GM23338 (cell line): ENCODE measurements at regions not wholly inside any gene's neighbourhood (a gene's known extent, or its start where the extent isn't known, plus 50 kb on each side); places are given as distances from the start of the nearest gene placed in this dataset.

ENCODE experiments used
- ATAC-seq: fragments of 200-7000 bp; cut with Tn5 transposase; 3 replicates; pipeline ENCODE4 v1.9.1; 2020
- DNase-seq: peaks from one replicate; pipeline ENCODE4 v3.0.0-alpha.2; 2015; ENCODE audit warnings: low spot score
- H2AFZ ChIP-seq: fragments of 200-600 bp; sonication (generic); 2 replicates; pipeline ENCODE4 v1.8.0; 2016; ENCODE audit warnings: antibody characterized with exemption, mild to moderate bottlenecking, moderate library complexity
- H3F3A ChIP-seq: fragments of 200-600 bp; sonication (generic); replicated peaks from 2 replicates; pipeline ENCODE4 v1.8.0; 2017; ENCODE audit warnings: antibody characterized with exemption, mixed run types, low read depth
- H3K27ac ChIP-seq: fragments of 200-600 bp; sonication (generic); 2 replicates; pipeline ENCODE4 v1.6.1; 2016; ENCODE audit warnings: low read depth
- H3K27me3 ChIP-seq: fragments of 200-600 bp; sonication (generic); 2 replicates; pipeline ENCODE4 v1.8.0; 2016; ENCODE audit warnings: mild to moderate bottlenecking, mixed run types, moderate library complexity; ENCODE audit not compliant: insufficient read depth
- H3K36me3 ChIP-seq: fragments of 200-600 bp; sonication (generic); 2 replicates; pipeline ENCODE4 v1.8.0; 2016; ENCODE audit warnings: mild to moderate bottlenecking; ENCODE audit not compliant: insufficient read depth
- H3K4me1 ChIP-seq: fragments of 200-600 bp; sonication (generic); 2 replicates; pipeline ENCODE4 v1.8.0; 2016; ENCODE audit warnings: mild to moderate bottlenecking, moderate library complexity; ENCODE audit not compliant: insufficient read depth
- H3K4me2 ChIP-seq: fragments of 200-600 bp; sonication (generic); 2 replicates; pipeline ENCODE4 v1.7.1; 2017; ENCODE audit warnings: mixed run types
- H3K4me3 ChIP-seq: fragments of 200-600 bp; sonication (generic); 2 replicates; pipeline ENCODE4 v1.6.1; 2016; ENCODE audit warnings: mixed run types
- H3K79me2 ChIP-seq: fragments of 200-600 bp; sonication (generic); replicated peaks from 2 replicates; pipeline ENCODE4 v1.8.0; 2017; ENCODE audit warnings: mild to moderate bottlenecking; ENCODE audit not compliant: insufficient read depth
- H3K9me2 ChIP-seq: fragments of 200-600 bp; sonication (generic); 2 replicates; pipeline ENCODE4 v1.8.0; 2017; ENCODE audit not compliant: insufficient read depth
- H4K20me1 ChIP-seq: fragments of 200-600 bp; sonication (generic); replicated peaks from 2 replicates; pipeline ENCODE4 v1.8.0; 2017; ENCODE audit warnings: mild to moderate bottlenecking; ENCODE audit not compliant: insufficient read depth
- H3K27ac Mint-ChIP-seq: 2 replicates; pipeline ENCODE4 v1.8.0; 2020; ENCODE audit warnings: inconsistent platforms, mild to moderate bottlenecking, moderate library complexity, mixed read lengths
- H3K27me3 Mint-ChIP-seq: 3 replicates; pipeline ENCODE4 v1.8.0; 2022; ENCODE audit warnings: low read depth, mild to moderate bottlenecking, moderate library complexity, mixed read lengths, inconsistent platforms; ENCODE audit not compliant: insufficient read depth, poor library complexity
- H3K36me3 Mint-ChIP-seq: 3 replicates; pipeline ENCODE4 v1.8.0; 2021; ENCODE audit warnings: low read depth, mild to moderate bottlenecking, inconsistent platforms, moderate library complexity, mixed read lengths
- H3K4me1 Mint-ChIP-seq: 3 replicates; pipeline ENCODE4 v1.8.0; 2020; ENCODE audit warnings: mild to moderate bottlenecking, inconsistent platforms, mixed read lengths
- H3K4me3 Mint-ChIP-seq: 3 replicates; pipeline ENCODE4 v1.8.0; 2021; ENCODE audit warnings: moderate library complexity, mild to moderate bottlenecking, inconsistent platforms, mixed read lengths
- H3K9me3 Mint-ChIP-seq: 3 replicates; pipeline ENCODE4 v1.8.0; 2020; ENCODE audit warnings: moderate library complexity, mild to moderate bottlenecking, inconsistent platforms, mixed read lengths
- CREB1 ChIP-seq: fragments of 250-450 bp; sonication (Bioruptor Pico); IDR thresholded peaks from 2 replicates; pipeline ENCODE4 v1.5.0; 2020; ENCODE audit warnings: low read depth, mild to moderate bottlenecking, moderate library complexity
- ETS1 ChIP-seq: IDR thresholded peaks from 2 replicates; pipeline ENCODE4 v1.6.1; 2016; ENCODE audit warnings: antibody characterized with exemption
- EZH2 ChIP-seq: fragments of 200-600 bp; sonication (generic); IDR thresholded peaks from one replicate; pipeline ENCODE4 v1.8.0; 2017; ENCODE audit warnings: antibody characterized with exemption, mild to moderate bottlenecking, low read depth; ENCODE audit not compliant: unreplicated experiment
- EZH2phosphoT487 ChIP-seq: fragments of 200-600 bp; sonication (generic); IDR thresholded peaks from one replicate; pipeline ENCODE4 v1.8.1; 2018; ENCODE audit warnings: antibody characterized with exemption; ENCODE audit not compliant: unreplicated experiment
- JUNB ChIP-seq: IDR thresholded peaks from one replicate; pipeline ENCODE4 v1.6.1; 2016; ENCODE audit warnings: antibody characterized with exemption; ENCODE audit not compliant: unreplicated experiment
- POLR2AphosphoS5 ChIP-seq: IDR thresholded peaks from 2 replicates; pipeline ENCODE4 v1.6.1; 2016; ENCODE audit warnings: antibody characterized with exemption, low read depth
- STAT1 ChIP-seq: IDR thresholded peaks from one replicate; pipeline ENCODE4 v1.6.1; 2016; ENCODE audit warnings: antibody characterized with exemption; ENCODE audit not compliant: unreplicated experiment
- ZNF331 ChIP-seq: fragments of 250-450 bp; sonication (Bioruptor Pico); IDR thresholded peaks from 2 replicates; pipeline ENCODE4 v1.5.0; 2020; ENCODE audit warnings: low read depth, mild to moderate bottlenecking, moderate library complexity
- TF ChIP-seq, protein P1 (sequence below): fragments of 250-450 bp; sonication (Bioruptor Pico); IDR thresholded peaks from 2 replicates; pipeline ENCODE4 v1.5.0; 2020; ENCODE audit warnings: mild to moderate bottlenecking, moderate library complexity

DNA sequence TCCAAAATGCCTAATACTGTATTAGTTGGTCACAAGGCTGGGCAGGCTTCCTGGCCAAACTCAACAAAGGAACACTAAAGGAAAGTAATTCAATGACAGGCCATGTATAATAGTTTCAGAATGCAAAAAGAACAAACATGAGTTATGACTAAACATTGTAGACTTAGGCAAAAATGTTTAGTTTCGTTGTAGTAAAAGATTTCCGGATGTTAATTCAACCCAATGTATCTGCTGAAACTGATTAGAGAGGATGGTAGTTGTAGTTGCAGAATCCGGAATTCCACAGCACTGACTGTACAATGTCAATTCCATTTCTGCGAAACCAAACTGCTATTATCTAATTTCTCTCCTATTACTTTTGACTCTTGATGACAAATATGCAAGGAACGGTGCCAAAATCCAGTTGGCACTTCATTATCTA lies 117.9 kb upstream of the FST start (continued):
- TF ChIP-seq, protein P1, sequence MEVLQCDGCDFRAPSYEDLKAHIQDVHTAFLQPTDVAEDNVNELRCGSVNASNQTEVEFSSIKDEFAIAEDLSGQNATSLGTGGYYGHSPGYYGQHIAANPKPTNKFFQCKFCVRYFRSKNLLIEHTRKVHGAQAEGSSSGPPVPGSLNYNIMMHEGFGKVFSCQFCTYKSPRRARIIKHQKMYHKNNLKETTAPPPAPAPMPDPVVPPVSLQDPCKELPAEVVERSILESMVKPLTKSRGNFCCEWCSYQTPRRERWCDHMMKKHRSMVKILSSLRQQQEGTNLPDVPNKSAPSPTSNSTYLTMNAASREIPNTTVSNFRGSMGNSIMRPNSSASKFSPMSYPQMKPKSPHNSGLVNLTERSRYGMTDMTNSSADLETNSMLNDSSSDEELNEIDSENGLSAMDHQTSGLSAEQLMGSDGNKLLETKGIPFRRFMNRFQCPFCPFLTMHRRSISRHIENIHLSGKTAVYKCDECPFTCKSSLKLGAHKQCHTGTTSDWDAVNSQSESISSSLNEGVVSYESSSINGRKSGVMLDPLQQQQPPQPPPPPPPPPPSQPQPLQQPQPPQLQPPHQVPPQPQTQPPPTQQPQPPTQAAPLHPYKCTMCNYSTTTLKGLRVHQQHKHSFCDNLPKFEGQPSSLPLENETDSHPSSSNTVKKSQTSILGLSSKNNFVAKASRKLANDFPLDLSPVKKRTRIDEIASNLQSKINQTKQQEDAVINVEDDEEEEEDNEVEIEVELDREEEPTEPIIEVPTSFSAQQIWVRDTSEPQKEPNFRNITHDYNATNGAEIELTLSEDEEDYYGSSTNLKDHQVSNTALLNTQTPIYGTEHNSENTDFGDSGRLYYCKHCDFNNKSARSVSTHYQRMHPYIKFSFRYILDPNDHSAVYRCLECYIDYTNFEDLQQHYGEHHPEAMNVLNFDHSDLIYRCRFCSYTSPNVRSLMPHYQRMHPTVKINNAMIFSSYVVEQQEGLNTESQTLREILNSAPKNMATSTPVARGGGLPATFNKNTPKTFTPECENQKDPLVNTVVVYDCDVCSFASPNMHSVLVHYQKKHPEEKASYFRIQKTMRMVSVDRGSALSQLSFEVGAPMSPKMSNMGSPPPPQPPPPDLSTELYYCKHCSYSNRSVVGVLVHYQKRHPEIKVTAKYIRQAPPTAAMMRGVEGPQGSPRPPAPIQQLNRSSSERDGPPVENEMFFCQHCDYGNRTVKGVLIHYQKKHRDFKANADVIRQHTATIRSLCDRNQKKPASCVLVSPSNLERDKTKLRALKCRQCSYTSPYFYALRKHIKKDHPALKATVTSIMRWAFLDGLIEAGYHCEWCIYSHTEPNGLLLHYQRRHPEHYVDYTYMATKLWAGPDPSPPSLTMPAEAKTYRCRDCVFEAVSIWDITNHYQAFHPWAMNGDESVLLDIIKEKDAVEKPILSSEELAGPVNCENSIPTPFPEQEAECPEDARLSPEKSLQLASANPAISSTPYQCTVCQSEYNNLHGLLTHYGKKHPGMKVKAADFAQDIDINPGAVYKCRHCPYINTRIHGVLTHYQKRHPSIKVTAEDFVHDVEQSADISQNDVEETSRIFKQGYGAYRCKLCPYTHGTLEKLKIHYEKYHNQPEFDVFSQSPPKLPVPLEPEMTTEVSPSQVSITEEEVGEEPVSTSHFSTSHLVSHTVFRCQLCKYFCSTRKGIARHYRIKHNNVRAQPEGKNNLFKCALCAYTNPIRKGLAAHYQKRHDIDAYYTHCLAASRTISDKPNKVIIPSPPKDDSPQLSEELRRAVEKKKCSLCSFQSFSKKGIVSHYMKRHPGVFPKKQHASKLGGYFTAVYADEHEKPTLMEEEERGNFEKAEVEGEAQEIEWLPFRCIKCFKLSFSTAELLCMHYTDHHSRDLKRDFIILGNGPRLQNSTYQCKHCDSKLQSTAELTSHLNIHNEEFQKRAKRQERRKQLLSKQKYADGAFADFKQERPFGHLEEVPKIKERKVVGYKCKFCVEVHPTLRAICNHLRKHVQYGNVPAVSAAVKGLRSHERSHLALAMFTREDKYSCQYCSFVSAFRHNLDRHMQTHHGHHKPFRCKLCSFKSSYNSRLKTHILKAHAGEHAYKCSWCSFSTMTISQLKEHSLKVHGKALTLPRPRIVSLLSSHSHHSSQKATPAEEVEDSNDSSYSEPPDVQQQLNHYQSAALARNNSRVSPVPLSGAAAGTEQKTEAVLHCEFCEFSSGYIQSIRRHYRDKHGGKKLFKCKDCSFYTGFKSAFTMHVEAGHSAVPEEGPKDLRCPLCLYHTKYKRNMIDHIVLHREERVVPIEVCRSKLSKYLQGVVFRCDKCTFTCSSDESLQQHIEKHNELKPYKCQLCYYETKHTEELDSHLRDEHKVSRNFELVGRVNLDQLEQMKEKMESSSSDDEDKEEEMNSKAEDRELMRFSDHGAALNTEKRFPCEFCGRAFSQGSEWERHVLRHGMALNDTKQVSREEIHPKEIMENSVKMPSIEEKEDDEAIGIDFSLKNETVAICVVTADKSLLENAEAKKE (CRISPR knock-in tag), result no peak

DNA sequence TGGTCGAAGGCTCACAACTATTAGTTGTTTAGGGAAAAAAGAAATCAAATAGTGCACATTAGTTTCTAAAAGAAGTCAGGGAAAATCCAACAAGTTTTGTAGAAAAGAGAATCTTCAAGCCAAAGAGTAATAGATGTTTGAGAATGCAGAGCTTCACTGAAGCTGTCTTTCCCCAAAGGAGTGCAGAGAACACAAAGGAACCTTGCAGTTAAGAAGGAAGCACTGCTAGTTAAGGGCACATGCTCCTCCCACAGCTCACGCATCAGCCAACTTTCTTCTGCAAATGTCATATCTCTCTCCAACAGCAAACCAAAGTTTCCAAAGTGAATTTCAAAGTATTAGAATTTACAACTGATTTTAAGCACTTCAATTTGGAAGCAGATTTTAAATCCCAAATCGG lies 116.4 kb upstream of the FST start:
- Histone ChIP-seq H3K4me3 (no peak overlapping the region), H3K9me2 (0 out of 2 replicates have a peak, but pooled peaks cover 3% of the 10 kb centered on the region), H3K79me2 (no peaks in the 10 kb centered on the region), H3K4me2 (no peak overlapping the region), H3K4me1 (no peaks in the 10 kb centered on the region), H3F3A (no peaks in the 10 kb centered on the region), H3K27ac (no peak overlapping the region), H2AFZ (peak overlapping the region; percentile 48; the same call in 1 of the 2 replicates), H3K36me3 (no peaks in the 10 kb centered on the region), H3K27me3 (no peaks in the 10 kb centered on the region), H4K20me1 (no peaks in the 10 kb centered on the region)
- Mint-ChIP-seq H3K36me3 (no peaks in the 10 kb centered on the region), H3K27me3 (no peaks in the 10 kb centered on the region), H3K4me3 (no peak overlapping the region), H3K9me3 (no peaks in the 10 kb centered on the region), H3K4me1 (peaks cover 2% of the 10 kb centered on the region; the same call in 2 of the 3 replicates), H3K27ac (no peak overlapping the region)
- ATAC-seq (peak; percentile 31; the same call in 1 of the 3 replicates), DNase-seq (peak; percentile 13)
- TF ChIP-seq, protein P1 (CRISPR knock-in tag), result no peak
- TF ChIP-seq STAT1, result no peak
- no peak for TF ChIP-seq EZH2
- no peak for TF ChIP-seq JUNB
- no peak for TF ChIP-seq EZH2phosphoT487
- no peak for TF ChIP-seq ETS1
- no peak for TF ChIP-seq CREB1
- no peak for TF ChIP-seq POLR2AphosphoS5
- no peak for TF ChIP-seq ZNF331
